H9 (cell line): ENCODE measurements at regions not wholly inside any gene's neighbourhood (a gene's known extent, or its start where the extent isn't known, plus 50 kb on each side); places are given as distances from the start of the nearest gene placed in this dataset.
"Not testable (repeated sequence)": the region's sequence is repeated elsewhere in the genome, so short reads cannot be mapped to it uniquely, and the experiment has no call there.

Experiments
- DNase-seq: peaks from one replicate; pipeline ENCODE4 v3.0.0-alpha.2; 2017
- H2AFZ ChIP-seq: one replicate; pipeline ENCODE4 v1.6.1; 2013; ENCODE audit warnings: mild to moderate bottlenecking, low read length, control low read depth, moderate library complexity
- H2AK5ac ChIP-seq: 2 replicates; pipeline ENCODE4 v1.6.1; 2013; ENCODE audit warnings: low read length, control low read depth, mixed read lengths; ENCODE audit not compliant: insufficient read length
- H2BK120ac ChIP-seq: one replicate; pipeline ENCODE4 v1.6.1; 2013; ENCODE audit warnings: low read depth, mild to moderate bottlenecking, low read length, control low read depth, inconsistent platforms; ENCODE audit not compliant: poor library complexity, severe bottlenecking
- H2BK12ac ChIP-seq: 2 replicates; pipeline ENCODE4 v1.6.1; 2013; ENCODE audit warnings: low read length, control low read depth, mixed read lengths, low read depth; ENCODE audit not compliant: insufficient read length
- H2BK15ac ChIP-seq: 2 replicates; pipeline ENCODE4 v1.6.1; 2013; ENCODE audit warnings: low read depth, low read length, control low read depth
- H2BK20ac ChIP-seq: one replicate; pipeline ENCODE4 v1.6.1; 2013; ENCODE audit warnings: low read depth, mild to moderate bottlenecking, low read length, control low read depth, inconsistent platforms; ENCODE audit not compliant: poor library complexity, severe bottlenecking
- H2BK5ac ChIP-seq: 2 replicates; pipeline ENCODE4 v1.6.1; 2013; ENCODE audit warnings: low read length, control low read depth, mixed read lengths; ENCODE audit not compliant: insufficient read length
- H3K14ac ChIP-seq: 2 replicates; pipeline ENCODE4 v1.6.1; 2013; ENCODE audit warnings: low read length, control low read depth; ENCODE audit not compliant: insufficient read depth
- H3K18ac ChIP-seq: 2 replicates; pipeline ENCODE4 v1.6.1; 2013; ENCODE audit warnings: low read depth, mild to moderate bottlenecking, mixed read lengths, low read length, control low read depth; ENCODE audit not compliant: insufficient read length
- H3K23ac ChIP-seq: 2 replicates; pipeline ENCODE4 v1.6.1; 2013; ENCODE audit warnings: low read length, control low read depth, mixed read lengths, low read depth; ENCODE audit not compliant: insufficient read length
- H3K23me2 ChIP-seq: 2 replicates; pipeline ENCODE4 v1.6.1; 2013; ENCODE audit warnings: low read depth, mild to moderate bottlenecking, mixed read lengths, low read length, control low read depth; ENCODE audit not compliant: insufficient read length, poor library complexity, severe bottlenecking
- H3K27ac ChIP-seq: 2 replicates; pipeline ENCODE4 v1.5.1; 2013; ENCODE audit warnings: low read length, control low read depth, mixed read lengths, low read depth; ENCODE audit not compliant: insufficient read length
- H3K27me3 ChIP-seq: 2 replicates; pipeline ENCODE4 v1.6.1; 2013; ENCODE audit warnings: low read length, control low read depth, inconsistent platforms; ENCODE audit not compliant: insufficient read depth
- H3K4ac ChIP-seq: 2 replicates; pipeline ENCODE4 v1.6.1; 2013; ENCODE audit warnings: low read depth, mild to moderate bottlenecking, control low read depth, inconsistent platforms, low read length, moderate library complexity
- H3K4me1 ChIP-seq: 2 replicates; pipeline ENCODE4 v1.6.1; 2013; ENCODE audit warnings: low read length, control low read depth, inconsistent platforms; ENCODE audit not compliant: insufficient read depth
- H3K4me2 ChIP-seq: 2 replicates; pipeline ENCODE4 v1.6.1; 2013; ENCODE audit warnings: low read length, control low read depth, mixed read lengths; ENCODE audit not compliant: insufficient read length, insufficient read depth
- H3K56ac ChIP-seq: 2 replicates; pipeline ENCODE4 v1.6.1; 2013; ENCODE audit warnings: low read depth, mild to moderate bottlenecking, mixed read lengths, low read length, control low read depth; ENCODE audit not compliant: insufficient read length
- H3K79me1 ChIP-seq: 2 replicates; pipeline ENCODE4 v1.6.1; 2013; ENCODE audit warnings: low read depth, mild to moderate bottlenecking, moderate library complexity, low read length, control low read depth, inconsistent platforms; ENCODE audit not compliant: insufficient read depth, poor library complexity, severe bottlenecking
- H3K79me2 ChIP-seq: 2 replicates; pipeline ENCODE4 v1.6.1; 2013; ENCODE audit warnings: low read length, control low read depth, inconsistent platforms; ENCODE audit not compliant: insufficient read depth
- H3K9ac ChIP-seq: 2 replicates; pipeline ENCODE4 v1.6.1; 2013; ENCODE audit warnings: low read length, control low read depth, mixed read lengths; ENCODE audit not compliant: insufficient read length; ENCODE audit errors: extremely low read depth
- H3K9me3 ChIP-seq: one replicate; pipeline ENCODE4 v1.6.1; 2013; ENCODE audit warnings: low read depth, low read length, inconsistent platforms; ENCODE audit not compliant: control insufficient read depth
- H3T11ph ChIP-seq: one replicate; pipeline ENCODE4 v1.6.1; 2013; ENCODE audit warnings: mild to moderate bottlenecking, low read length, control low read depth, inconsistent platforms
- H4K20me1 ChIP-seq: one replicate; pipeline ENCODE4 v1.6.1; 2013; ENCODE audit not compliant: control insufficient read depth, insufficient read length, insufficient read depth
- H4K5ac ChIP-seq: 2 replicates; pipeline ENCODE4 v1.6.1; 2013; ENCODE audit warnings: low read depth, mild to moderate bottlenecking, mixed read lengths, low read length, control low read depth; ENCODE audit not compliant: insufficient read length
- H4K8ac ChIP-seq: replicated peaks from 2 replicates; pipeline ENCODE4 v1.6.1; 2013; ENCODE audit warnings: low read length, control low read depth, mixed read lengths, low read depth; ENCODE audit not compliant: insufficient read length
- H4K91ac ChIP-seq: 2 replicates; pipeline ENCODE4 v1.6.1; 2013; ENCODE audit warnings: low read depth, mild to moderate bottlenecking, moderate library complexity, mixed read lengths, low read length, control low read depth; ENCODE audit not compliant: insufficient read length
- H3K27ac Mint-ChIP-seq, 3 experiments: 2 replicates in 2 of 3; 3 replicates in 1 of 3; pipeline ENCODE4 v1.8.0; 2020 to 2021; ENCODE audit warnings: mixed read lengths in 3 of 3, mild to moderate bottlenecking in 1 of 3, moderate library complexity in 1 of 3
- H3K27me3 Mint-ChIP-seq: 2 replicates; pipeline ENCODE4 v1.8.0; 2021; ENCODE audit warnings: low read depth, mild to moderate bottlenecking, moderate library complexity, mixed read lengths
- H3K36me3 Mint-ChIP-seq, 3 experiments: 2 replicates in 2 of 3; 3 replicates in 1 of 3; pipeline ENCODE4 v1.8.0; 2020 to 2021; ENCODE audit warnings: low read depth in 3 of 3, mixed read lengths in 3 of 3; ENCODE audit not compliant: insufficient read depth in 1 of 3
- H3K4me1 Mint-ChIP-seq, 2 experiments: 2 replicates each; pipeline ENCODE4 v1.8.0; 2020; ENCODE audit warnings: mixed read lengths in 2 of 2
- H3K4me3 Mint-ChIP-seq, 2 experiments: 2 replicates in 1 of 2; 3 replicates in 1 of 2; pipeline ENCODE4 v1.8.0; 2020 to 2021; ENCODE audit warnings: mild to moderate bottlenecking in 2 of 2, mixed read lengths in 2 of 2, moderate library complexity in 1 of 2
- H3K9me3 Mint-ChIP-seq, 2 experiments: 2 replicates in 1 of 2; 3 replicates in 1 of 2; pipeline ENCODE4 v1.8.0; 2020; ENCODE audit warnings: mild to moderate bottlenecking in 2 of 2, mixed read lengths in 2 of 2, moderate library complexity in 1 of 2
- CTCF ChIP-seq: fragments of 200-600 bp; sonication (generic); conservative IDR thresholded peaks from 3 replicates; pipeline ENCODE4 v1.8.0; 2021; ENCODE audit warnings: antibody characterized with exemption, mild to moderate bottlenecking
- WGBS: extraction: QIAGEN DNeasy Blood & Tissue Kit; methylation state at CpG from one replicate; pipeline ENCODE4 v1.1.7; 2013; ENCODE audit warnings: missing lambda C conversion rate, low lambda C conversion rate, mixed read lengths; ENCODE audit not compliant: insufficient read length; ENCODE audit errors: extremely low coverage; 5-methylcytosine and 5-hydroxymethylcytosine counted together

- H2BK5ac ChIP-seq = no peak overlapping the region
- peaks cover 22% of the 10 kb centered on the region for H3K9me3 ChIP-seq
- no peak overlapping the region for H3T11ph ChIP-seq
- H3K4me2 ChIP-seq = no peak overlapping the region
- no peaks in the 10 kb centered on the region for H3K79me1 ChIP-seq
- Mint-ChIP-seq H3K36me3 (peaks cover 23 to 55% (median 35%) of the 10 kb centered on the region in 3 experiments), H3K9me3 (peaks cover 51 to 74% of the 10 kb centered on the region in 2 experiments), H3K4me1 (peaks cover 17 to 24% of the 10 kb centered on the region in 2 experiments), H3K4me3 (no peak overlapping the region), H3K27ac (peak overlapping the region; percentile 87 to 95 (median 87); a peak in 5 of 7 replicates), H3K27me3 (peaks cover 2% of the 10 kb centered on the region; the same call in 1 of the 2 replicates)
- no peak overlapping the region for H2AFZ ChIP-seq
- no peaks in the 10 kb centered on the region for H3K27me3 ChIP-seq
- no peak overlapping the region for H3K56ac ChIP-seq
- no peak overlapping the region for H3K23ac ChIP-seq
- peak; percentile 31 for DNase-seq
- no peak overlapping the region for H3K18ac ChIP-seq
- H4K91ac ChIP-seq = no peak overlapping the region
- no peak overlapping the region for H2BK120ac ChIP-seq
- H3K14ac ChIP-seq = no peak overlapping the region
- H3K23me2 ChIP-seq = no peaks in the 10 kb centered on the region
- no peak overlapping the region for H4K5ac ChIP-seq
- H4K8ac ChIP-seq = no peak overlapping the region
- H3K9ac ChIP-seq = no peak overlapping the region
- H3K4ac ChIP-seq = no peak overlapping the region
- H3K27ac ChIP-seq = peak overlapping the region; percentile 72
- no peaks in the 10 kb centered on the region for H4K20me1 ChIP-seq
- no peak overlapping the region for H2BK15ac ChIP-seq
- H3K79me2 ChIP-seq = no peaks in the 10 kb centered on the region
- H2BK20ac ChIP-seq = no peak overlapping the region
- H3K4me1 ChIP-seq = peaks cover 3% of the 10 kb centered on the region; the same call in 1 of the 2 replicates
- no CpG with 5 or more reads among the region's 4 CpGs for WGBS
- no peak overlapping the region for H2AK5ac ChIP-seq
- TF ChIP-seq CTCF = no peak
- no peak overlapping the region for H2BK12ac ChIP-seq
Observed at GRCh38 chrX:43450355-43450754, 205.7 kb upstream of the MAOA start.

DNA sequence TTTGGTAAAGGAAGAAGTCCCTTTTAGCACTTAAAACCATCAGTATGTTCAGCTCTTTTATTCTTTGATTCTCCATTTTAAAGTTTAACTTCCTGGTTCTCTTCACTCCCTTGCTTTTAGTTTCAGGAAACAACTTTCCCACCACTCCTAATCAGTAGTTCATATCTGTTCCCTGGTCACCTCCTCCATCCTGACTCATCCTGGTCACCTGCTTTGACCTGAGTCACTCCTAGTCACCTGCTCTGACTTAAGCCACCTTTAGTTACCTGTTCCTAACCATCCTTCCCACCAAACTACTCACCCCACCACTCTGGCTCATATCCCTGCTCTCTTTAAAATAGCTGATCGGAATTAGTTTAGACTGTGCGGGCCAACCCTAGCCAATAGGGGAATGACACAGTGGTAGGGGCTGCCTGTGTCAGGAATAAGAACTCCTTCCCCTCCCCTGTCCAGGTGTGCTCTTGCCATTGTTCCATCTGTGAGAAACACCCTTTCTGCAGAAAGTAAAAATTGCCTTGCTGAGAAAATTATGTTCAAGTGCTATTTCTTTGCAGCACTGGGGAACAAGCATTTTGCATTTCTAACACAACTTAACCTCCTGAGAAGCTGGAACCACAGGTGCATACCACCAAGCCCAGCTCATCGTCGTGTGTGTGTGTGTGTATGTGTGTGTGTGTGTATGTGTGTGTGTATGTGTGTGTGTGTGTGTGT is 204.0 kb upstream of the MAOA start:
- not testable (repeated sequence) for H3T11ph ChIP-seq, H3K56ac ChIP-seq, H2BK120ac ChIP-seq, H2AFZ ChIP-seq, H3K79me1 ChIP-seq, H3K14ac ChIP-seq, H2AK5ac ChIP-seq, H3K4ac ChIP-seq, H2BK15ac ChIP-seq, H3K27me3 ChIP-seq, H2BK5ac ChIP-seq, H3K18ac ChIP-seq, H3K4me2 ChIP-seq, DNase-seq, H4K5ac ChIP-seq, H4K91ac ChIP-seq, H3K23me2 ChIP-seq, H4K8ac ChIP-seq, H2BK12ac ChIP-seq, H3K79me2 ChIP-seq, H3K27ac Mint-ChIP-seq, H3K27ac ChIP-seq, H3K9ac ChIP-seq, H3K23ac ChIP-seq, H2BK20ac ChIP-seq, H3K27me3 Mint-ChIP-seq, H4K20me1 ChIP-seq, H3K4me1 ChIP-seq, H3K4me3 Mint-ChIP-seq
- H3K9me3 Mint-ChIP-seq = peaks cover 52 to 82% of the 10 kb centered on the region in 2 experiments
- peaks cover 33 to 37% of the 10 kb centered on the region in 2 experiments for H3K4me1 Mint-ChIP-seq
- H3K36me3 Mint-ChIP-seq = peaks cover 26 to 58% (median 40%) of the 10 kb centered on the region in 3 experiments
- WGBS = no CpG with 5 or more reads among the region's 4 CpGs
- H3K9me3 ChIP-seq = peaks cover 22% of the 10 kb centered on the region
